H1 (cell line): ENCODE measurements at regions not wholly inside any gene's neighbourhood (a gene's known extent, or its start where the extent isn't known, plus 50 kb on each side); places are given as distances from the start of the nearest gene placed in this dataset.

ENCODE experiments used
- CREB1 ChIP-seq: IDR thresholded peaks from 2 replicates; pipeline ENCODE4 v1.6.1; 2012; ENCODE audit warnings: inconsistent platforms
- CTCF ChIP-seq, 3 experiments: IDR thresholded peaks; 1 replicate in 2 of 3; 2 replicates in 1 of 3; pipeline versions ENCODE4 v1.5.1 to v1.6.1; 2011; ENCODE audit warnings: low read length in 3 of 3, mild to moderate bottlenecking in 3 of 3, inconsistent platforms in 2 of 3, low read depth in 1 of 3, moderate library complexity in 1 of 3; ENCODE audit not compliant: insufficient read depth in 1 of 3; ENCODE audit errors: control extremely low read depth in 1 of 3
- EGR1 ChIP-seq: IDR thresholded peaks from 2 replicates; pipeline ENCODE4 v1.6.1; 2011; ENCODE audit warnings: low read depth, low read length, borderline replicate concordance
- EP300 ChIP-seq, 2 experiments: IDR thresholded peaks; 1 replicate in 1 of 2; 2 replicates in 1 of 2; pipeline ENCODE4 v1.6.1; 2011 to 2012; ENCODE audit warnings: low read depth in 2 of 2, low read length in 2 of 2, mild to moderate bottlenecking in 2 of 2, borderline replicate concordance in 1 of 2, inconsistent platforms in 1 of 2, moderate library complexity in 1 of 2
- EZH2 ChIP-seq: fragments of 200-600 bp; sonication (generic); IDR thresholded peaks from 2 replicates; pipeline ENCODE4 v1.7.1; 2012; ENCODE audit warnings: low read depth, mild to moderate bottlenecking, moderate library complexity, low read length, inconsistent platforms; ENCODE audit not compliant: severe bottlenecking
- GABPA ChIP-seq: IDR thresholded peaks from 2 replicates; pipeline ENCODE4 v1.6.1; 2011; ENCODE audit warnings: mild to moderate bottlenecking, low read length, moderate library complexity, borderline replicate concordance; ENCODE audit not compliant: insufficient read depth
- GTF2F1 ChIP-seq: IDR thresholded peaks from 2 replicates; pipeline ENCODE4 v1.6.1; 2012; ENCODE audit warnings: low read depth, low read length, improper control_type of control experiment, borderline replicate concordance
- KDM1A ChIP-seq: fragments of 200-600, 300-600 bp; sonication (generic); IDR thresholded peaks from 2 replicates; pipeline ENCODE4 v1.7.1; 2016; ENCODE audit warnings: mild to moderate bottlenecking, low read length, borderline replicate concordance
- NRF1 ChIP-seq: IDR thresholded peaks from 2 replicates; pipeline ENCODE4 v1.6.1; 2011; ENCODE audit warnings: mild to moderate bottlenecking, low read depth, low read length, improper control_type of control experiment
- YY1 ChIP-seq: IDR thresholded peaks from 2 replicates; pipeline ENCODE4 v1.6.1; 2011; ENCODE audit warnings: low read depth, mild to moderate bottlenecking, low read length
- TF ChIP-seq, protein P1 (sequence below): IDR thresholded peaks from 2 replicates; pipeline ENCODE4 v1.6.1; 2012; ENCODE audit warnings: inconsistent platforms

DNA sequence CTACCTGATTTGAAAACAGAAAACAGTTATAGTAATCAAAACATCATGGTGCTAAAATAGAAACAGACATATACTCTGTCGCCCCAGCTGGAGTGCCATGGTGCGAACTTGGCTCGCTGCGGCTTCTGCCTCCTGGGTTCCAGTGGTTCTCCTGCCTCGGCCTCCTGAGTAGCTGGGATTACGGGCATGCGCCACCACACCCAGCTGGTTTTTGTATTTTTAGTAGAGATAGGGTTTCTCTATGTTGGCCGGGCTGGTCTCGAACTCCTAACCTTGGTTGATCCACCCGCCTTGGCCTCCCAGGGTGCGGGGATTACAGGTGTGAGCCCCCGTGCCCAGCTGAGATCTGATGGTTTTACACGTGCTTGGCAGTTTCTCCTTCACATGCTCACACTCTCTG is 495.9 kb downstream of the ANXA1 start:
- TF ChIP-seq EP300 (IDR thresholded peaks at IDR 0.05; ENCODE audit: borderline replicate concordance in 1 of 2, low read depth in 2 of 2, low read length in 2 of 2) (no peak), EZH2 (no peak), KDM1A (no peak), GTF2F1 (no peak), YY1 (no peak), CTCF (IDR thresholded peaks at IDR 0.05; ENCODE audit: control extremely low read depth in 1 of 3, insufficient read depth in 1 of 3, low read depth in 1 of 3, low read length in 3 of 3) (no peak), NRF1 (no peak), EGR1 (no peak), GABPA (no peak), CREB1 (no peak)
- TF ChIP-seq, protein P1, sequence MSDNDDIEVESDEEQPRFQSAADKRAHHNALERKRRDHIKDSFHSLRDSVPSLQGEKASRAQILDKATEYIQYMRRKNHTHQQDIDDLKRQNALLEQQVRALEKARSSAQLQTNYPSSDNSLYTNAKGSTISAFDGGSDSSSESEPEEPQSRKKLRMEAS, result no peak
